K562 (cell line): ENCODE measurements at regions not wholly inside any gene's neighbourhood (a gene's known extent, or its start where the extent isn't known, plus 50 kb on each side); places are given as distances from the start of the nearest gene placed in this dataset.

Experiments
- ATAC-seq: fragments of 200-7000 bp; cut with Tn5 transposase; 3 replicates; pipeline ENCODE4 v1.9.1; 2020; ENCODE audit warnings: moderate library complexity
- BruUV-seq: library from RNA; stranded (reverse); fragments of 400-500 nt; replicated peaks from 2 replicates; lab custom pipeline; 2021; lab: Mats Ljungman, UMichigan
- CTCF ChIA-PET: fragments of 300-600 bp; formaldehyde crosslinking; extraction: SDS; loops from one replicate; lab custom pipeline; 2021; ENCODE audit warnings: low intra/inter-chr PET ratio; lab: Yijun Ruan, JAX
- POLR2A ChIA-PET: fragments of 300-600, 350-650 bp; sonication (Branson Sonifier 250); formaldehyde crosslinking; extraction: SDS; loops from one replicate; lab custom pipeline; 2021; ENCODE audit warnings: antibody characterized with exemption, inconsistent platforms; lab: Yijun Ruan, JAX
- DNase-seq, 4 experiments: peaks; one replicate each; pipeline versions ENCODE4 v3.0.0 to v3.0.0-alpha.2; 2011 to 2018; ENCODE audit warnings: low spot score in 3 of 4, mixed read lengths in 3 of 4; ENCODE audit errors: extremely low read depth in 1 of 4
- FAIRE-seq: peaks from 2 replicates; lab custom pipeline; 2011; peaks lifted over from hg19 to GRCh38; lab: Jason Lieb, UNC
- H2AFZ ChIP-seq: 2 replicates; pipeline ENCODE4 v1.6.0; 2011; ENCODE audit warnings: low read depth, low read length, control low read depth, inconsistent platforms
- H3K27ac ChIP-seq: fragments of 200-600 bp; 3 replicates; pipeline ENCODE4 v1.8.0; 2011; ENCODE audit warnings: low read depth, mild to moderate bottlenecking, control low read depth, inconsistent platforms, low read length, moderate library complexity, mixed read lengths; ENCODE audit errors: extremely low read depth
- H3K27me3 ChIP-seq, 2 experiments: fragments of 300-600 bp in 1 of 2; 2 replicates in 1 of 2; 3 replicates in 1 of 2; pipeline versions ENCODE4 v1.6.0 to v1.8.0; 2011; ENCODE audit warnings: inconsistent platforms in 2 of 2, low read length in 2 of 2, mild to moderate bottlenecking in 1 of 2, mixed read lengths in 1 of 2, moderate library complexity in 1 of 2; ENCODE audit not compliant: control insufficient read depth in 2 of 2, insufficient read depth in 2 of 2
- H3K36me3 ChIP-seq: fragments of 300-600 bp; 3 replicates; pipeline ENCODE4 v1.8.0; 2011; ENCODE audit warnings: mild to moderate bottlenecking, low read length, inconsistent platforms; ENCODE audit not compliant: control insufficient read depth, insufficient read depth
- H3K4me1 ChIP-seq, 2 experiments: fragments of 200-600 bp in 1 of 2; replicated peaks in 1 of 2; 2 replicates in 1 of 2; 3 replicates in 1 of 2; pipeline versions ENCODE4 v1.5.1 to v1.8.0; 2011; ENCODE audit warnings: inconsistent platforms in 2 of 2, low read length in 2 of 2, mild to moderate bottlenecking in 1 of 2, mixed read lengths in 1 of 2, moderate library complexity in 1 of 2; ENCODE audit not compliant: control insufficient read depth in 2 of 2, insufficient read depth in 2 of 2
- H3K4me2 ChIP-seq: 2 replicates; pipeline ENCODE4 v1.6.1; 2011; ENCODE audit warnings: low read length, control low read depth, inconsistent platforms, mixed read lengths; ENCODE audit not compliant: insufficient read depth
- H3K4me3 ChIP-seq: fragments of 200-600 bp; sonication (generic), shearing (Covaris generic); 2 replicates; pipeline ENCODE4 v1.5.1; 2016; ENCODE audit warnings: control low read depth, inconsistent platforms
- H3K79me2 ChIP-seq: fragments of 200-600 bp; 3 replicates; pipeline ENCODE4 v1.8.0; 2011; ENCODE audit warnings: low read length, inconsistent platforms; ENCODE audit not compliant: control insufficient read depth, insufficient read depth
- H3K9ac ChIP-seq, 2 experiments: 2 replicates each; pipeline versions ENCODE4 v1.6.0 to v1.6.1; 2011; ENCODE audit warnings: low read depth in 2 of 2, low read length in 2 of 2, control low read depth in 1 of 2, inconsistent platforms in 1 of 2, mild to moderate bottlenecking in 1 of 2, mixed read lengths in 1 of 2; ENCODE audit not compliant: insufficient read depth in 1 of 2
- H3K9me1 ChIP-seq: one replicate; pipeline ENCODE4 v1.6.0; 2011; ENCODE audit warnings: inconsistent platforms, mild to moderate bottlenecking, low read length, moderate library complexity; ENCODE audit not compliant: control insufficient read depth, insufficient read depth
- H3K9me3 ChIP-seq: replicated peaks from 2 replicates; pipeline ENCODE4 v1.5.1; 2011; ENCODE audit warnings: low read depth, low read length, inconsistent platforms; ENCODE audit not compliant: control insufficient read depth, insufficient read depth
- H4K20me1 ChIP-seq: replicated peaks from 2 replicates; pipeline ENCODE4 v1.6.1; 2011; ENCODE audit warnings: low read length, inconsistent platforms, mixed read lengths; ENCODE audit not compliant: control insufficient read depth, insufficient read depth
- ATF1 ChIP-seq, 2 experiments: fragments of 450-650 bp in 1 of 2; IDR thresholded peaks; 2 replicates each; pipeline ENCODE4 v1.6.1; 2016; ENCODE audit warnings: missing compliant biosample characterization in 1 of 2, missing genetic modification characterization in 1 of 2
- MBD2 ChIP-seq: sonication (generic); IDR thresholded peaks from 2 replicates; pipeline ENCODE4 v1.6.1; 2016; ENCODE audit warnings: low read depth, borderline replicate concordance
- RERE ChIP-seq: sonication (generic); formaldehyde crosslinking; IDR thresholded peaks from 2 replicates; pipeline ENCODE4 v1.8.0; 2023; ENCODE audit warnings: missing genetic modification reagents, mild to moderate bottlenecking, borderline replicate concordance
- THRAP3 ChIP-seq: fragments of 450-650 bp; IDR thresholded peaks from 2 replicates; pipeline ENCODE4 v1.6.1; 2016; ENCODE audit warnings: mild to moderate bottlenecking, inconsistent platforms, borderline replicate concordance
- ZFP30 ChIP-seq: fragments of 250-450 bp; sonication (Bioruptor Pico); IDR thresholded peaks from 2 replicates; pipeline ENCODE4 v1.8.0; 2022; ENCODE audit warnings: moderate library complexity, mild to moderate bottlenecking, inconsistent platforms, borderline replicate concordance
- ZNF76 ChIP-seq: fragments of 250-450 bp; sonication (Bioruptor Pico); IDR thresholded peaks from 2 replicates; pipeline ENCODE4 v1.4.0; 2020; ENCODE audit warnings: mild to moderate bottlenecking, moderate library complexity, borderline replicate concordance
- WGBS: fragments of 100-300 bp; shearing (Covaris generic); methylation state at CpG from one replicate; pipeline ENCODE4 v1.1.6; 2016; ENCODE audit warnings: low coverage, mixed read lengths; ENCODE audit not compliant: insufficient coverage; ENCODE audit errors: missing lambda C conversion rate; 5-methylcytosine and 5-hydroxymethylcytosine counted together
- in situ Hi-C: fragments of 300-500 bp; cut with MboI; formaldehyde crosslinking; loops from 4 replicates; pipeline ENCODE4 v1.15.0; 2018; ENCODE audit warnings: inconsistent platforms, mixed read lengths
- intact Hi-C: fragments of 100-400 bp; cut with micrococcal nuclease; formaldehyde crosslinking; loops from 2 replicates; pipeline ENCODE4 v1.14.2; 2022
- TF ChIP-seq, protein P1 (sequence below), 2 experiments: fragments of 450-650 bp in 1 of 2; sonication (generic) in 1 of 2; formaldehyde crosslinking in 1 of 2; IDR thresholded peaks; 2 replicates each; pipeline versions ENCODE4 v1.7.1 to v1.9.0; 2016 to 2022; ENCODE audit warnings: inconsistent platforms in 1 of 2, mild to moderate bottlenecking in 1 of 2, missing genetic modification reagents in 1 of 2

DNA sequence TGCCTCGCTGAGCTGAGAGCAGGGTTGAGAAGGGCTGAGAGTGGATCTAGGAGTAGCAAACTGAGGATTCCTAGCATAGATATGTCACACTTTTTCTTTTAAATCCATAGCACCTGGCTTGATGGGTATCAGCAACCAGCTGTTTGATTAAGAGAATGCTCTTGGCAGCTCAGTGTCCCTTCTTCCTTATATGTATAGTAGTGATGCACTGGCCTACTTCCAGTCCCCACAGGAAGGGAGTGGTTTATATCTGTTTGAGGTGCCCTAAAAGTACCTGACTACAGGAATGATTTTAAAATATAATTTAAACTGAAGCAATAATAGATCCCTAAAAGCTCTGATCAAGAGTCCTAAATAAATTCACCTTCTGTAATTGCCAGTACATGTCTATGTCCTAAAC is 546.8 kb upstream of the ZNF608 start:
- in situ Hi-C loops (no loop called here), intact Hi-C loops (no loop called here)
- no peaks in the 10 kb centered on the region for H3K9me1 ChIP-seq
- H3K4me2 ChIP-seq: no peak overlapping the region
- FAIRE-seq: no peak
- ChIA-PET POLR2A (no interaction called here), CTCF (no interaction called here)
- no peak overlapping the region for H2AFZ ChIP-seq
- ATAC-seq: no peak
- H3K4me1 ChIP-seq: no peaks in the 10 kb centered on the region
- H3K9ac ChIP-seq: no peak overlapping the region
- H3K27ac ChIP-seq: no peak overlapping the region
- WGBS: 0% methylated on average over 1 of the region's 1 CpG
- H3K27me3 ChIP-seq: no peaks in the 10 kb centered on the region
- no peaks in the 10 kb centered on the region for H3K36me3 ChIP-seq
- DNase-seq: no peak
- no peaks in the 10 kb centered on the region for H4K20me1 ChIP-seq
- no peaks in the 10 kb centered on the region for H3K79me2 ChIP-seq
- no peak overlapping the region for H3K4me3 ChIP-seq
- no TSS peak for BruUV-seq
- no peaks in the 10 kb centered on the region for H3K9me3 ChIP-seq
- TF ChIP-seq, protein P1, sequence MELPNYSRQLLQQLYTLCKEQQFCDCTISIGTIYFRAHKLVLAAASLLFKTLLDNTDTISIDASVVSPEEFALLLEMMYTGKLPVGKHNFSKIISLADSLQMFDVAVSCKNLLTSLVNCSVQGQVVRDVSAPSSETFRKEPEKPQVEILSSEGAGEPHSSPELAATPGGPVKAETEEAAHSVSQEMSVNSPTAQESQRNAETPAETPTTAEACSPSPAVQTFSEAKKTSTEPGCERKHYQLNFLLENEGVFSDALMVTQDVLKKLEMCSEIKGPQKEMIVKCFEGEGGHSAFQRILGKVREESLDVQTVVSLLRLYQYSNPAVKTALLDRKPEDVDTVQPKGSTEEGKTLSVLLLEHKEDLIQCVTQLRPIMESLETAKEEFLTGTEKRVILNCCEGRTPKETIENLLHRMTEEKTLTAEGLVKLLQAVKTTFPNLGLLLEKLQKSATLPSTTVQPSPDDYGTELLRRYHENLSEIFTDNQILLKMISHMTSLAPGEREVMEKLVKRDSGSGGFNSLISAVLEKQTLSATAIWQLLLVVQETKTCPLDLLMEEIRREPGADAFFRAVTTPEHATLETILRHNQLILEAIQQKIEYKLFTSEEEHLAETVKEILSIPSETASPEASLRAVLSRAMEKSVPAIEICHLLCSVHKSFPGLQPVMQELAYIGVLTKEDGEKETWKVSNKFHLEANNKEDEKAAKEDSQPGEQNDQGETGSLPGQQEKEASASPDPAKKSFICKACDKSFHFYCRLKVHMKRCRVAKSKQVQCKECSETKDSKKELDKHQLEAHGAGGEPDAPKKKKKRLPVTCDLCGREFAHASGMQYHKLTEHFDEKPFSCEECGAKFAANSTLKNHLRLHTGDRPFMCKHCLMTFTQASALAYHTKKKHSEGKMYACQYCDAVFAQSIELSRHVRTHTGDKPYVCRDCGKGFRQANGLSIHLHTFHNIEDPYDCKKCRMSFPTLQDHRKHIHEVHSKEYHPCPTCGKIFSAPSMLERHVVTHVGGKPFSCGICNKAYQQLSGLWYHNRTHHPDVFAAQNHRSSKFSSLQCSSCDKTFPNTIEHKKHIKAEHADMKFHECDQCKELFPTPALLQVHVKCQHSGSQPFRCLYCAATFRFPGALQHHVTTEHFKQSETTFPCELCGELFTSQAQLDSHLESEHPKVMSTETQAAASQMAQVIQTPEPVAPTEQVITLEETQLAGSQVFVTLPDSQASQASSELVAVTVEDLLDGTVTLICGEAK (IDR thresholded peaks at IDR 0.05): no peak
- TF ChIP-seq, protein P1 (CRISPR knock-in tag; IDR thresholded peaks at IDR 0.05): no peak
- TF ChIP-seq ZFP30 (CRISPR knock-in tag) (no peak), ZNF76 (CRISPR knock-in tag) (no peak), MBD2 (no peak), ATF1 (CRISPR knock-in tag; IDR thresholded peaks at IDR 0.05) (no peak), ATF1 (tag; IDR thresholded peaks at IDR 0.05) (no peak), THRAP3 (no peak), RERE (no peak)
